ENCODE measurements at regions not wholly inside any gene's neighbourhood (a gene's known extent, or its start where the extent isn't known, plus 50 kb on each side); places are given as distances from the start of the nearest gene placed in this dataset.
A peak's percentile ranks its signal among the peaks of the same experiment; 100 is the strongest.

DNA sequence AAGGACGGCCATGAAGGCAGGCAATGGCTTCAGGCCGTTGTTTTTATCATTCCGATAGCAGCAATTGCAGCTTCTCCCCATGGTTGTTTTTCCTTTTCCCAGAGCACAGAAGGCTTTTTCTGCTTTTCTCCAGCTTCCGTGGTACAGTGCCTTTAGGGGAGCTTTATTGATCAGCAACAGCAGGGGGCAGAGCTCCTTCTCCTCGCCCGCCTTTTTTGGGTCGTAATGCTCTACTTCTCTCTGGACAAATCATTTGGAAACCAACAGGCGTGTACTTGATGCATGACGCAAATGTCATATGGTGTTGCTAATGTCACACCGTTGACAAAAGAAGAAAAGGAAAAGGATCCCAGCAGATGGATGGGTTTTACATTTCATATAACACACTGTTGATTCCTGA is 79.7 kb upstream of the SNRK start:
- Mint-ChIP-seq H3K27ac (no peak overlapping the region), H3K4me3 (no peak overlapping the region), H3K4me1 (peaks cover 2% of the 10 kb centered on the region), H3K36me3 (no peaks in the 10 kb centered on the region), H3K27me3 (ENCODE audit: insufficient read depth, low read depth) (peaks cover 7% of the 10 kb centered on the region), H3K9me3 (no peaks in the 10 kb centered on the region)
- peak; percentile 37 for DNase-seq (ENCODE audit: low spot score)
- H3K4me3 ChIP-seq, result no peak overlapping the region
- H4K20me1 ChIP-seq (ENCODE audit: low read depth), result no peaks in the 10 kb centered on the region
- TF ChIP-seq EZH2 (IDR thresholded peaks at IDR 0.05), result no peak
- TF ChIP-seq CTCF (IDR thresholded peaks at IDR 0.05), result peak; percentile 28
- no peak overlapping the region for H3K27ac ChIP-seq
- peaks cover 5% of the 10 kb centered on the region for H3K4me1 ChIP-seq
- H3K9me3 ChIP-seq (ENCODE audit: low read depth), result no peaks in the 10 kb centered on the region
- H3K27me3 ChIP-seq, result no peaks in the 10 kb centered on the region
- peak overlapping the region; percentile 39 for H2AFZ ChIP-seq (replicated peaks)
- no peaks in the 10 kb centered on the region for H3F3A ChIP-seq (ENCODE audit: low read depth)
- no peak overlapping the region for H3K4me2 ChIP-seq
- no peaks in the 10 kb centered on the region for H3K79me2 ChIP-seq (ENCODE audit: low read depth)
- no peak overlapping the region for H3K9ac ChIP-seq
- H3K36me3 ChIP-seq, result no peaks in the 10 kb centered on the region

DNA sequence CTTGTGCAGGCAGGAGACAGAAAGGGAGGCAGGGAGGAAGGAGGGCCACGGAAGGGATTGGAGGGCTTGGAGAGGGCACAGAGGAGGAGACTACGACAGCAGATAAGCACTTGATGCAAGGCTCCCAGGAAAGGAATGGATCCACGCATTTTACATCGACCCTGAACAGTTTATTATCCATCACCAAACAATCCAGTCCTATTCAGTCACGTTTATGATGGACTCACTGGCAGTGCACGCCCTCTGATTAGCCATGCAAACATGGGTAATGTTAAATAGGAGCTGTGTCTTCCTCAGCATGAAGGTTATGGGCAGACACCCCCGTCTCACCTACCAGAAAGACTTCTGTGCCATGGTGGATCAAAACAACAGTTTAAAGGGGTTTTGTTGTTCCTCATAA is 80.2 kb upstream of the SNRK start:
- Histone ChIP-seq H3K9ac (no peak overlapping the region), H3K4me1 (peaks cover 5% of the 10 kb centered on the region), H3K79me2 (ENCODE audit: low read depth) (no peaks in the 10 kb centered on the region), H3K4me2 (no peak overlapping the region), H2AFZ (replicated peaks) (no peak overlapping the region), H4K20me1 (ENCODE audit: low read depth) (no peaks in the 10 kb centered on the region), H3K4me3 (no peak overlapping the region), H3F3A (ENCODE audit: low read depth) (no peaks in the 10 kb centered on the region), H3K27ac (no peak overlapping the region), H3K9me3 (ENCODE audit: low read depth) (no peaks in the 10 kb centered on the region), H3K36me3 (no peaks in the 10 kb centered on the region), H3K27me3 (no peaks in the 10 kb centered on the region)
- peaks cover 2% of the 10 kb centered on the region for H3K4me1 Mint-ChIP-seq
- H3K27ac Mint-ChIP-seq, result no peak overlapping the region
- H3K36me3 Mint-ChIP-seq, result no peaks in the 10 kb centered on the region
- DNase-seq (ENCODE audit: low spot score), result no peak
- H3K4me3 Mint-ChIP-seq, result no peak overlapping the region
- TF ChIP-seq EZH2phosphoT487 (IDR thresholded peaks at IDR 0.05) (no peak), EZH2 (IDR thresholded peaks at IDR 0.05) (no peak), CTCF (IDR thresholded peaks at IDR 0.05) (no peak)
- peaks cover 7% of the 10 kb centered on the region for H3K27me3 Mint-ChIP-seq (ENCODE audit: insufficient read depth, low read depth)
- H3K9me3 Mint-ChIP-seq, result no peaks in the 10 kb centered on the region

DNA sequence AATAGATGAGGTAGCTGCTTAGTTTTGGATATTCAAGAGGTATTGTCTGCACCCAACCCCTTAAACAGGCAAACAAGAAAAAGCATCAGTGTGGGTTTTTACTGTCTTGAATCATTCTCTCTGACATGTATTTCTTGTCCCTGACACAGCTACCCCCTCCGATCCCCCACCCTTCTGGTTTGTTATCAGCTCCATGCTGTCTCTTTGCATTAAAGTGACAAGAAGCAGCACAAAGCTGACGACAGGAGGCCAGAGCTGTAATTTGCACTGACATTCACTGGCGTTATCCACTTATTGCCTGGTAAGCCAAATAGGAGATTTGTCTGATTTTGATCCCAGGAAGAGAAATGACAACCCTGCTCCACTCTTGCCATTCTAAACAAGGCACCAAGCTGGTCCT is 83.3 kb upstream of the SNRK start:
- H3K4me3 ChIP-seq, result no peak overlapping the region
- no peaks in the 10 kb centered on the region for H4K20me1 ChIP-seq (ENCODE audit: low read depth)
- Mint-ChIP-seq H3K36me3 (no peaks in the 10 kb centered on the region), H3K4me1 (peaks cover 2% of the 10 kb centered on the region), H3K27me3 (ENCODE audit: insufficient read depth, low read depth) (peaks cover 6% of the 10 kb centered on the region), H3K4me3 (no peak overlapping the region), H3K9me3 (peaks cover 8% of the 10 kb centered on the region), H3K27ac (no peak overlapping the region)
- no peaks in the 10 kb centered on the region for H3F3A ChIP-seq (ENCODE audit: low read depth)
- peaks cover 4% of the 10 kb centered on the region for H3K27me3 ChIP-seq
- H3K36me3 ChIP-seq, result no peaks in the 10 kb centered on the region
- no peak overlapping the region for H3K9ac ChIP-seq
- H3K4me2 ChIP-seq, result no peak overlapping the region
- no peak overlapping the region for H3K27ac ChIP-seq
- H3K4me1 ChIP-seq, result peaks cover 5% of the 10 kb centered on the region
- peak; percentile 39 for DNase-seq (ENCODE audit: low spot score)
- peaks cover 5% of the 10 kb centered on the region for H3K9me3 ChIP-seq (ENCODE audit: low read depth)
- H3K79me2 ChIP-seq (ENCODE audit: low read depth), result no peaks in the 10 kb centered on the region
- TF ChIP-seq CTCF (IDR thresholded peaks at IDR 0.05), result no peak
- TF ChIP-seq EZH2phosphoT487 (IDR thresholded peaks at IDR 0.05), result no peak
- no peak for TF ChIP-seq EZH2 (IDR thresholded peaks at IDR 0.05)
- H2AFZ ChIP-seq (replicated peaks), result no peak overlapping the region

DNA sequence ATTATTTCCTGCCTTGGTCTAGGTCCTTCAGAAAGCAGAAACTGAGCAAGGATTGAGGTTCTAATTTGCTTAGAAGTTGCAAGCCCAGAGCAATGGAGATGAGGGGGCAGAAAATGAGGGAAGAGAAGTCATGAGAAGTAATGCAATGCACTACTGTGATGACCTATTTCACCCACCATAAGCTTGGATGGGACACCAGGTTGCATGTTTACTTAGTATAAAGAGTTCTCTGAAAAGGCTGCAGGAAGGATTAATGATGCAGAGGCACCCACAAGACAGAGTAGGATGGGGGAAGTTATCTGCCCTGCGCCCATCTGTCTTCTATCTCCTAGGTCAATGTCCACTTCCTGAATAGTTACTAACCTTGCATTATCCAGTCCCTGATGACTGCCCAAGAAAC is 84.8 kb upstream of the SNRK start:
- Histone ChIP-seq H3K4me3 (no peak overlapping the region), H2AFZ (replicated peaks) (no peak overlapping the region), H4K20me1 (ENCODE audit: low read depth) (no peaks in the 10 kb centered on the region), H3K36me3 (no peaks in the 10 kb centered on the region), H3K27ac (no peak overlapping the region), H3K27me3 (peaks cover 4% of the 10 kb centered on the region), H3K4me2 (no peak overlapping the region), H3K9ac (no peak overlapping the region), H3F3A (ENCODE audit: low read depth) (no peaks in the 10 kb centered on the region), H3K9me3 (ENCODE audit: low read depth) (peaks cover 5% of the 10 kb centered on the region), H3K4me1 (peaks cover 5% of the 10 kb centered on the region), H3K79me2 (ENCODE audit: low read depth) (no peaks in the 10 kb centered on the region)
- Mint-ChIP-seq H3K36me3 (no peaks in the 10 kb centered on the region), H3K4me3 (no peak overlapping the region), H3K27me3 (ENCODE audit: insufficient read depth, low read depth) (peaks cover 6% of the 10 kb centered on the region), H3K27ac (no peak overlapping the region), H3K4me1 (peaks cover 9% of the 10 kb centered on the region), H3K9me3 (peaks cover 8% of the 10 kb centered on the region)
- TF ChIP-seq EZH2phosphoT487 (IDR thresholded peaks at IDR 0.05), result no peak
- no peak for TF ChIP-seq CTCF (IDR thresholded peaks at IDR 0.05)
- TF ChIP-seq EZH2 (IDR thresholded peaks at IDR 0.05), result no peak
- no peak for DNase-seq (ENCODE audit: low spot score)
